ENCODE measurements at regions not wholly inside any gene's neighbourhood (a gene's known extent, or its start where the extent isn't known, plus 50 kb on each side); places are given as distances from the start of the nearest gene placed in this dataset.

- POLR2A ChIA-PET = no interaction called here
- Mint-ChIP-seq H3K9me3 (ENCODE audit: unreplicated experiment) (no peaks in the 10 kb centered on the region), H3K27ac (ENCODE audit: low read depth, unreplicated experiment) (no peak overlapping the region), H3K36me3 (ENCODE audit: insufficient read depth, unreplicated experiment) (no peaks in the 10 kb centered on the region), H3K4me3 (ENCODE audit: unreplicated experiment) (no peak overlapping the region), H3K27me3 (ENCODE audit: insufficient read depth, unreplicated experiment) (no peaks in the 10 kb centered on the region), H3K4me1 (ENCODE audit: insufficient read depth, unreplicated experiment) (no peaks in the 10 kb centered on the region)
- BruUV-seq (replicated peaks) = no TSS peak
- TF ChIP-seq CTCF (IDR thresholded peaks at IDR 0.05; ENCODE audit: unreplicated experiment) = no peak
- intact Hi-C loops (cut with micrococcal nuclease) = no loop called here
- CTCF ChIA-PET = no interaction called here
- DNase-seq (ENCODE audit: unreplicated experiment) = no peak
These were observed 742.0 kb upstream of the RGMB start for GRCh38 chr5:98031496-98031895.

GRCh38 chr5:98031926-98032325, 741.5 kb upstream of the RGMB start:
- H3K4me1 Mint-ChIP-seq (ENCODE audit: insufficient read depth, unreplicated experiment) = no peaks in the 10 kb centered on the region
- TF ChIP-seq CTCF (IDR thresholded peaks at IDR 0.05; ENCODE audit: unreplicated experiment) = no peak
- no peak overlapping the region for H3K4me3 Mint-ChIP-seq (ENCODE audit: unreplicated experiment)
- POLR2A ChIA-PET = no interaction called here
- BruUV-seq (replicated peaks) = no TSS peak
- CTCF ChIA-PET = no interaction called here
- no peaks in the 10 kb centered on the region for H3K9me3 Mint-ChIP-seq (ENCODE audit: unreplicated experiment)
- H3K27ac Mint-ChIP-seq (ENCODE audit: low read depth, unreplicated experiment) = no peak overlapping the region
- no peaks in the 10 kb centered on the region for H3K27me3 Mint-ChIP-seq (ENCODE audit: insufficient read depth, unreplicated experiment)
- DNase-seq (ENCODE audit: unreplicated experiment) = no peak
- no peaks in the 10 kb centered on the region for H3K36me3 Mint-ChIP-seq (ENCODE audit: insufficient read depth, unreplicated experiment)
- intact Hi-C loops (cut with micrococcal nuclease) = no loop called here

GRCh38 chr5:98041661-98042060, 731.8 kb upstream of the RGMB start:
- intact Hi-C loops (cut with micrococcal nuclease) = no loop called here
- no peak overlapping the region for H3K27ac Mint-ChIP-seq (ENCODE audit: low read depth, unreplicated experiment)
- H3K27me3 Mint-ChIP-seq (ENCODE audit: insufficient read depth, unreplicated experiment) = no peaks in the 10 kb centered on the region
- ChIA-PET CTCF (no interaction called here), POLR2A (no interaction called here)
- H3K36me3 Mint-ChIP-seq (ENCODE audit: insufficient read depth, unreplicated experiment) = no peaks in the 10 kb centered on the region
- H3K4me3 Mint-ChIP-seq (ENCODE audit: unreplicated experiment) = no peak overlapping the region
- peak; percentile 6 for DNase-seq (ENCODE audit: unreplicated experiment)
- BruUV-seq (replicated peaks) = no TSS peak
- no peaks in the 10 kb centered on the region for H3K9me3 Mint-ChIP-seq (ENCODE audit: unreplicated experiment)
- no peak for TF ChIP-seq CTCF (IDR thresholded peaks at IDR 0.05; ENCODE audit: unreplicated experiment)
- no peaks in the 10 kb centered on the region for H3K4me1 Mint-ChIP-seq (ENCODE audit: insufficient read depth, unreplicated experiment)

- Mint-ChIP-seq H3K4me3 (ENCODE audit: unreplicated experiment) (no peak overlapping the region), H3K27ac (ENCODE audit: low read depth, unreplicated experiment) (no peak overlapping the region), H3K36me3 (ENCODE audit: insufficient read depth, unreplicated experiment) (no peaks in the 10 kb centered on the region), H3K9me3 (ENCODE audit: unreplicated experiment) (no peaks in the 10 kb centered on the region), H3K4me1 (ENCODE audit: insufficient read depth, unreplicated experiment) (no peaks in the 10 kb centered on the region), H3K27me3 (ENCODE audit: insufficient read depth, unreplicated experiment) (no peaks in the 10 kb centered on the region)
- ChIA-PET POLR2A (no interaction called here), CTCF (no interaction called here)
- intact Hi-C loops (cut with micrococcal nuclease) = no loop called here
- no peak for TF ChIP-seq CTCF (IDR thresholded peaks at IDR 0.05; ENCODE audit: unreplicated experiment)
- BruUV-seq (replicated peaks) = no TSS peak
- no peak for DNase-seq (ENCODE audit: unreplicated experiment)
These were observed 730.9 kb upstream of the RGMB start for GRCh38 chr5:98042521-98042920.
